SK-N-SH treated with all-trans-retinoic acid at 6 μM for 48 hours (cell line): ENCODE measurements at regions not wholly inside any gene's neighbourhood (a gene's known extent, or its start where the extent isn't known, plus 50 kb on each side); places are given as distances from the start of the nearest gene placed in this dataset.

Experiments used
- ARNTL ChIP-seq: fragments of 450-650 bp; formaldehyde crosslinking; IDR thresholded peaks from 2 replicates; pipeline ENCODE4 v1.5.0; 2020; ENCODE audit warnings: low read depth, mild to moderate bottlenecking, moderate library complexity, borderline replicate concordance
- BACH2 ChIP-seq: fragments of 250-450 bp; sonication (Bioruptor Pico); IDR thresholded peaks from 2 replicates; pipeline ENCODE4 v1.9.0; 2021; ENCODE audit warnings: mild to moderate bottlenecking, borderline replicate concordance
- CSDC2 ChIP-seq: fragments of 250-450 bp; sonication (Bioruptor Pico); IDR thresholded peaks from 2 replicates; pipeline ENCODE4 v1.5.0; 2020; ENCODE audit warnings: mild to moderate bottlenecking, moderate library complexity
- ESRRG ChIP-seq: fragments of 250-450 bp; sonication (Bioruptor Pico); IDR thresholded peaks from 2 replicates; pipeline ENCODE4 v1.6.1; 2021; ENCODE audit warnings: mild to moderate bottlenecking
- GLIS3 ChIP-seq: fragments of 250-450 bp; sonication (Bioruptor Pico); IDR thresholded peaks from 2 replicates; pipeline ENCODE4 v1.5.0; 2020; ENCODE audit warnings: mild to moderate bottlenecking, moderate library complexity
- RARB ChIP-seq: fragments of 250-450 bp; sonication (Bioruptor Pico); IDR thresholded peaks from 2 replicates; pipeline ENCODE4 v1.8.0; 2021; ENCODE audit warnings: mild to moderate bottlenecking, moderate library complexity
- SNAI2 ChIP-seq: fragments of 250-450 bp; sonication (Bioruptor Pico); IDR thresholded peaks from 2 replicates; pipeline ENCODE4 v1.5.0; 2020; ENCODE audit warnings: mild to moderate bottlenecking, moderate library complexity
- ZFP3 ChIP-seq: fragments of 250-450 bp; sonication (Bioruptor Pico); IDR thresholded peaks from 2 replicates; pipeline ENCODE4 v1.5.0; 2020; ENCODE audit warnings: mild to moderate bottlenecking, moderate library complexity
- ZFP30 ChIP-seq: fragments of 450-650 bp; formaldehyde crosslinking; IDR thresholded peaks from 2 replicates; pipeline ENCODE4 v1.5.0; 2022; ENCODE audit warnings: mild to moderate bottlenecking, moderate library complexity
- ZNF70 ChIP-seq: fragments of 450-650 bp; formaldehyde crosslinking; IDR thresholded peaks from 2 replicates; pipeline ENCODE4 v1.5.0; 2020; ENCODE audit warnings: mild to moderate bottlenecking, moderate library complexity
- ZNF8 ChIP-seq: fragments of 450-650 bp; formaldehyde crosslinking; IDR thresholded peaks from 2 replicates; pipeline ENCODE4 v1.5.0; 2020; ENCODE audit warnings: mild to moderate bottlenecking, moderate library complexity
- TF ChIP-seq, protein P1 (sequence below): fragments of 250-450 bp; sonication (Bioruptor Pico); IDR thresholded peaks from 2 replicates; pipeline ENCODE4 v1.5.1; 2020; ENCODE audit warnings: low read depth, mild to moderate bottlenecking, moderate library complexity
- TF ChIP-seq, protein P2 (sequence below): fragments of 250-450 bp; sonication (Bioruptor Pico); IDR thresholded peaks from 2 replicates; pipeline ENCODE4 v1.8.0; 2020; ENCODE audit warnings: mild to moderate bottlenecking, moderate library complexity, borderline replicate concordance
- TF ChIP-seq, protein P3 (sequence below): fragments of 250-450 bp; sonication (Bioruptor Pico); IDR thresholded peaks from 2 replicates; pipeline ENCODE4 v1.5.1; 2021; ENCODE audit warnings: mild to moderate bottlenecking, moderate library complexity

DNA sequence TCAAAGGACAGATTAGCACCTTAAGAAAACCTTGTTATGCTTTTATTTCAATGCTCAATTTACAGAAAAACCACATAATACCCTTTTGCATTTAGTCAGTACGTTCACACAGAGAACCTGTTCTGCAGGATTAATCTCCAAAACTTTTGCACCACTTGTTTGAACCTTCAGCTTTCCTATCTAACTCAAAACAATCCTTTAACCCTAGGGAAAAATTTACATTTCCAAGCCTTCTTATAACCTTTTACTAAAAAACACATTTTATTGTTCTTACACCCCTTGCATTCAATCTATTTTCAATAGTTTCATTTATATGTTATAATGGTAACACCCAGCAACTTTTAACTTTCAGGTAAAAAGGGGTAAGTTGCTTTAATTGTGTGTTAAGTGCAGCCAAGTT, 952.5 kb upstream of the CNTN5 start:
- no peak for TF ChIP-seq ZFP30 (CRISPR knock-in tag)
- no peak for TF ChIP-seq GLIS3 (CRISPR knock-in tag)
- TF ChIP-seq ZNF70 (CRISPR knock-in tag), result no peak
- no peak for TF ChIP-seq ARNTL (CRISPR knock-in tag)
- TF ChIP-seq, protein P1, sequence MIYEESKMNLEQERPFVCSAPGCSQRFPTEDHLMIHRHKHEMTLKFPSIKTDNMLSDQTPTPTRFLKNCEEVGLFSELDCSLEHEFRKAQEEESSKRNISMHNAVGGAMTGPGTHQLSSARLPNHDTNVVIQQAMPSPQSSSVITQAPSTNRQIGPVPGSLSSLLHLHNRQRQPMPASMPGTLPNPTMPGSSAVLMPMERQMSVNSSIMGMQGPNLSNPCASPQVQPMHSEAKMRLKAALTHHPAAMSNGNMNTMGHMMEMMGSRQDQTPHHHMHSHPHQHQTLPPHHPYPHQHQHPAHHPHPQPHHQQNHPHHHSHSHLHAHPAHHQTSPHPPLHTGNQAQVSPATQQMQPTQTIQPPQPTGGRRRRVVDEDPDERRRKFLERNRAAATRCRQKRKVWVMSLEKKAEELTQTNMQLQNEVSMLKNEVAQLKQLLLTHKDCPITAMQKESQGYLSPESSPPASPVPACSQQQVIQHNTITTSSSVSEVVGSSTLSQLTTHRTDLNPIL (CRISPR knock-in tag), result no peak
- TF ChIP-seq, protein P2, sequence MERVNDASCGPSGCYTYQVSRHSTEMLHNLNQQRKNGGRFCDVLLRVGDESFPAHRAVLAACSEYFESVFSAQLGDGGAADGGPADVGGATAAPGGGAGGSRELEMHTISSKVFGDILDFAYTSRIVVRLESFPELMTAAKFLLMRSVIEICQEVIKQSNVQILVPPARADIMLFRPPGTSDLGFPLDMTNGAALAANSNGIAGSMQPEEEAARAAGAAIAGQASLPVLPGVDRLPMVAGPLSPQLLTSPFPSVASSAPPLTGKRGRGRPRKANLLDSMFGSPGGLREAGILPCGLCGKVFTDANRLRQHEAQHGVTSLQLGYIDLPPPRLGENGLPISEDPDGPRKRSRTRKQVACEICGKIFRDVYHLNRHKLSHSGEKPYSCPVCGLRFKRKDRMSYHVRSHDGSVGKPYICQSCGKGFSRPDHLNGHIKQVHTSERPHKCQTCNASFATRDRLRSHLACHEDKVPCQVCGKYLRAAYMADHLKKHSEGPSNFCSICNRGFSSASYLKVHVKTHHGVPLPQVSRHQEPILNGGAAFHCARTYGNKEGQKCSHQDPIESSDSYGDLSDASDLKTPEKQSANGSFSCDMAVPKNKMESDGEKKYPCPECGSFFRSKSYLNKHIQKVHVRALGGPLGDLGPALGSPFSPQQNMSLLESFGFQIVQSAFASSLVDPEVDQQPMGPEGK (CRISPR knock-in tag), result no peak
- TF ChIP-seq, protein P3, sequence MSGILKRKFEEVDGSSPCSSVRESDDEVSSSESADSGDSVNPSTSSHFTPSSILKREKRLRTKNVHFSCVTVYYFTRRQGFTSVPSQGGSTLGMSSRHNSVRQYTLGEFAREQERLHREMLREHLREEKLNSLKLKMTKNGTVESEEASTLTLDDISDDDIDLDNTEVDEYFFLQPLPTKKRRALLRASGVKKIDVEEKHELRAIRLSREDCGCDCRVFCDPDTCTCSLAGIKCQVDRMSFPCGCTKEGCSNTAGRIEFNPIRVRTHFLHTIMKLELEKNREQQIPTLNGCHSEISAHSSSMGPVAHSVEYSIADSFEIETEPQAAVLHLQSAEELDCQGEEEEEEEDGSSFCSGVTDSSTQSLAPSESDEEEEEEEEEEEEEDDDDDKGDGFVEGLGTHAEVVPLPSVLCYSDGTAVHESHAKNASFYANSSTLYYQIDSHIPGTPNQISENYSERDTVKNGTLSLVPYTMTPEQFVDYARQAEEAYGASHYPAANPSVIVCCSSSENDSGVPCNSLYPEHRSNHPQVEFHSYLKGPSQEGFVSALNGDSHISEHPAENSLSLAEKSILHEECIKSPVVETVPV (CRISPR knock-in tag), result no peak
- TF ChIP-seq ZFP3 (CRISPR knock-in tag), result no peak
- no peak for TF ChIP-seq ZNF8 (CRISPR knock-in tag)
- no peak for TF ChIP-seq BACH2 (CRISPR knock-in tag)
- no peak for TF ChIP-seq ESRRG (CRISPR knock-in tag)
- TF ChIP-seq RARB (CRISPR knock-in tag), result no peak
- TF ChIP-seq CSDC2 (CRISPR knock-in tag), result no peak
- TF ChIP-seq SNAI2 (CRISPR knock-in tag), result no peak
